Cardiac muscle cell (in vitro differentiated cells and primary cell): ENCODE measurements at regions not wholly inside any gene's neighbourhood (a gene's known extent, or its start where the extent isn't known, plus 50 kb on each side); places are given as distances from the start of the nearest gene placed in this dataset.

Experiments used
- DNase-seq, 2 donors: peaks; one replicate each; pipeline versions ENCODE4 v3.0.0 to v3.0.0-alpha.2; 2010 to 2017; ENCODE audit warnings: low read depth in 1 of 2, low spot score in 1 of 2
- H3K27ac ChIP-seq: fragments of 200-600 bp; sonication (generic); 2 replicates; pipeline ENCODE4 v1.5.1; 2016
- H3K27me3 ChIP-seq: fragments of 200-600 bp; sonication (generic); 2 replicates; pipeline ENCODE4 v1.6.0; 2016; ENCODE audit warnings: control low read depth
- H3K36me3 ChIP-seq: fragments of 200-600 bp; sonication (generic); 2 replicates; pipeline ENCODE4 v1.5.1; 2016; ENCODE audit warnings: control low read depth
- H3K4me1 ChIP-seq: fragments of 200-600 bp; sonication (generic); 2 replicates; pipeline ENCODE4 v1.8.1; 2017; ENCODE audit warnings: low read depth, mild to moderate bottlenecking, mixed run types
- H3K4me3 ChIP-seq: fragments of 200-600 bp; sonication (generic); 2 replicates; pipeline ENCODE4 v1.5.1; 2016; ENCODE audit warnings: mild to moderate bottlenecking
- H3K9me3 ChIP-seq: fragments of 200-600 bp; sonication (generic); 2 replicates; pipeline ENCODE4 v1.5.1; 2017; ENCODE audit warnings: low read depth, mild to moderate bottlenecking, control low read depth
- TF ChIP-seq, protein P1 (sequence below): IDR thresholded peaks from 2 replicates; pipeline ENCODE4 v1.5.1; 2012; ENCODE audit warnings: low read depth, mild to moderate bottlenecking, low read length

DNA sequence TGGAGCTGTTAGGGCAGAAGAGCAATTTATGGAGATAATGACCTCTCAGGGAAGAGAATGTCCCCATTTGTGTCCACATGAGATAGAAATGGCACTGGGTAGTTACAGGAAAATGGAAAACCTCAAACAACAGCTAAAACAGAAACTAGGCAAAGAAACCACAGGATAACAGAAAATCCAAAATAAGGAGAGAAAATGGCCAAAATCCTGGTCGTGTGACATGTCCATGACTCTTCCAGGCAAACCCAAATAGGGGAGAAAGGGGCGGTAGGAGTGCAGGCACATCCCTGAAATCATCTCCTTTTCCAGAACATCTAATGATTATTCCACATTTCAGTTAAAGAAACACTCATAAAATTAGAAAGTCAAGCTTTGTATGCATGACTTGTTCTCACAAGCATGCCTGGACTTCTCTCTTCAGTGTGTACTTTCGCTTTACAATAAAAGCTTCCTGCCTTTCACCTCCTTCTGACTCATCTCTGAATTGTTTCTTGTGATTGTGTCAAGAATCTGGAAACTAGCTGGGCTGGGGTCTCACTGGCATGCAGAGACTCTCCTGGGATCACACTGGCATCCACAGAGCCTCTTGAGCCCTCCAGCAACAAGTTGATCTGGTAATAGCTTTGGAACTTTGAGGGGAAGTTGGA is 171.4 kb upstream of the ZP4 start:
- Histone ChIP-seq H3K27ac (no peak overlapping the region), H3K4me1 (no peaks in the 10 kb centered on the region), H3K27me3 (no peaks in the 10 kb centered on the region), H3K4me3 (no peak overlapping the region), H3K9me3 (no peaks in the 10 kb centered on the region), H3K36me3 (no peaks in the 10 kb centered on the region)
- TF ChIP-seq, protein P1, sequence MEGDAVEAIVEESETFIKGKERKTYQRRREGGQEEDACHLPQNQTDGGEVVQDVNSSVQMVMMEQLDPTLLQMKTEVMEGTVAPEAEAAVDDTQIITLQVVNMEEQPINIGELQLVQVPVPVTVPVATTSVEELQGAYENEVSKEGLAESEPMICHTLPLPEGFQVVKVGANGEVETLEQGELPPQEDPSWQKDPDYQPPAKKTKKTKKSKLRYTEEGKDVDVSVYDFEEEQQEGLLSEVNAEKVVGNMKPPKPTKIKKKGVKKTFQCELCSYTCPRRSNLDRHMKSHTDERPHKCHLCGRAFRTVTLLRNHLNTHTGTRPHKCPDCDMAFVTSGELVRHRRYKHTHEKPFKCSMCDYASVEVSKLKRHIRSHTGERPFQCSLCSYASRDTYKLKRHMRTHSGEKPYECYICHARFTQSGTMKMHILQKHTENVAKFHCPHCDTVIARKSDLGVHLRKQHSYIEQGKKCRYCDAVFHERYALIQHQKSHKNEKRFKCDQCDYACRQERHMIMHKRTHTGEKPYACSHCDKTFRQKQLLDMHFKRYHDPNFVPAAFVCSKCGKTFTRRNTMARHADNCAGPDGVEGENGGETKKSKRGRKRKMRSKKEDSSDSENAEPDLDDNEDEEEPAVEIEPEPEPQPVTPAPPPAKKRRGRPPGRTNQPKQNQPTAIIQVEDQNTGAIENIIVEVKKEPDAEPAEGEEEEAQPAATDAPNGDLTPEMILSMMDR: no peak
- no peak for DNase-seq

DNA sequence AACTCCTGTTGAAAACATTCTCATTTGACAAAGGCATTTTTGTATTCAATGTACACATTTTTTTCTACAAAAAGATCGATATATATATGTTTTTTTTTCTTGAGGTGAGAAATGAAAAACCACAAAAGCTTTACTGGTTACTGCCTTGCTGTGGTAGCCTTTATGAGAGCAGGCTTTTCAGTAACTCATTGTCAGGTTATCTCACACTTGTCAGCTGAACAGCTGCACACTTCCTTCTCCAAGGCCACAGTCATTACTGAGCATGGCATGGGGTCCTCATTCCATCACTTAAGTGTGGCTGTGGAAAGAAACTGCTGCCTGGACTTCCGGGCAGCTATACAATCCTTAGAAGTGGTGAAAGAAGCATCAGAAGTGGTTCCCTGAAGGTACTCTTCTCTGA is 169.3 kb upstream of the ZP4 start:
- peak in 1 of 2 donors; percentile 44 for DNase-seq
- TF ChIP-seq, protein P1: no peak
- Histone ChIP-seq H3K27ac (no peak overlapping the region), H3K4me1 (no peaks in the 10 kb centered on the region), H3K9me3 (no peaks in the 10 kb centered on the region), H3K27me3 (no peaks in the 10 kb centered on the region), H3K4me3 (no peak overlapping the region), H3K36me3 (no peaks in the 10 kb centered on the region)

DNA sequence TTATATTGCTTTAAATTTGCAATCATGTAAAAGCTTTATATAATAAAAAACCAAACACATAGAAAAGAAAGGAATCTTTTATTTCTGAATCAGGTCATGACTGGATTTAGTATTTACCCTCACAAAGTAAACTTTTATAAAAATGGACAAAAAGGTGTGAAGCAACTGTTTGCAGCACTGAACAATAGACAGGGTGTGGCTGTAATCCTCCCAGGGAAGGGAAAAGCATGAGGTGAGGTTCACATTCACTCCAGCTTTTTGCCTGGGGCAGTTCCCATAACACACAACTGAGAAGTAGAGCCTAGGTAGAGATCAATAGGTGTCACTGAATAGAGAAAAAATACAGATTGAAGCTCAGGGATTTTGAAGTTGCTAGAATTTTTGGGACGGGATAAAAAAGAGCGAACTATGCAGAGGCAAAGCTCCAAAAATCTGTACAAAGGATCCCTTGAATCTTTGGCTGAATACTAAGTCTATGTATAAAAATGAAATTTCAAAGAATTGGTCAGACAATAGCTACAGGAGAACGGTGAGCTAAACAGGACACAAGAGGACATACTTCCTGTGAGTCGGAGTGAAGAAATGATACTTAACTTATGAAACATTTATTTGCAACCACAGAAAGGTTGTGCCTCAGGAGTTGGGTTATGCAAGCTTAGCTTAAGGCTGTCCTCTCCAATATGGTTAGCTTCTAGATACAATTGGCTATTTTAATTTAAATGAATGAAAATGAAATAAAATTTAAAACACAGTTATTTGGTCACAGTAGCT is 162.0 kb upstream of the ZP4 start:
- no peak for DNase-seq
- H3K27me3 ChIP-seq: no peaks in the 10 kb centered on the region
- no peak overlapping the region for H3K27ac ChIP-seq
- H3K36me3 ChIP-seq: no peaks in the 10 kb centered on the region
- H3K9me3 ChIP-seq: no peaks in the 10 kb centered on the region
- TF ChIP-seq, protein P1: no peak
- no peaks in the 10 kb centered on the region for H3K4me1 ChIP-seq
- H3K4me3 ChIP-seq: no peak overlapping the region

DNA sequence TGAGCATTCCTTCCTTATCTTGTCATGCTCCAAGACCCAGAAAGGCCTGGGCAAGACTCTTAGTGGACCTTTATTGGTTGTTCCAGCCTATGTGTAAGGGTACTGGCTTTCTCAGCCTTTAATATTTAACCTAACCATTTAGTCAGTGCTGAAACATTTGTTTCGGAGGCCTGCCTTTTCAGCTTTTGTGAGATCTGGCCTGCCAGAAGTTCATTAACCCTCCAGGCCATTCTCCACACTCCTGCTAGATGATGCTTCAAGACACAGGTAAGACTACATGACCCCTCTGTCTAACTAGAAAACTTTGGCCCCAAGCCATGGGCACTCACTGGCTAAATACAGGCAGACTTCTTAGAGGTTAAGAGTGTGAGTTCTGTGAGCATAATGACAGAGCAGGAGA is 138.4 kb upstream of the ZP4 start:
- H3K27ac ChIP-seq: no peak overlapping the region
- H3K36me3 ChIP-seq: no peaks in the 10 kb centered on the region
- no peaks in the 10 kb centered on the region for H3K27me3 ChIP-seq
- no peaks in the 10 kb centered on the region for H3K4me1 ChIP-seq
- no peaks in the 10 kb centered on the region for H3K9me3 ChIP-seq
- no peak for DNase-seq
- TF ChIP-seq, protein P1: no peak
- H3K4me3 ChIP-seq: no peak overlapping the region

GRCh38 chr1:238027366-238027765 is 136.6 kb upstream of the ZP4 start:
- TF ChIP-seq, protein P1: no peak
- Histone ChIP-seq H3K27me3 (no peaks in the 10 kb centered on the region), H3K9me3 (no peaks in the 10 kb centered on the region), H3K4me1 (no peaks in the 10 kb centered on the region), H3K27ac (no peak overlapping the region), H3K36me3 (no peaks in the 10 kb centered on the region), H3K4me3 (no peak overlapping the region)
- no peak for DNase-seq
